ENCODE measurements at regions not wholly inside any gene's neighbourhood (a gene's known extent, or its start where the extent isn't known, plus 50 kb on each side); places are given as distances from the start of the nearest gene placed in this dataset.
"Not testable (repeated sequence)": the region's sequence is repeated elsewhere in the genome, so short reads cannot be mapped to it uniquely, and the experiment has no call there.

GRCh38 chr6:79134699-79135474 lies 56.8 kb upstream of the PHIP start:
- intact Hi-C loops (cut with DNase I; ENCODE audit: low total_unique reads): no loop called here
- Histone ChIP-seq H3K27ac (no peak overlapping the region), H3K27me3 (no peaks in the 10 kb centered on the region), H3K9me3 (peaks cover 4 to 40% (median 23%) of the 10 kb centered on the region in 4 donors), H3K4me1 (no peaks in the 10 kb centered on the region), H3K4me3 (no peak overlapping the region), H3K36me3 (no peaks in the 10 kb centered on the region)
- 78 to 88% (median 79%) methylated on average over 2 of the region's 2 CpGs for WGBS, 5 donors
- DNase-seq: peak in 1 of 2 donors; percentile 3
- TF ChIP-seq CTCF (IDR thresholded peaks at IDR 0.05) (no peak), POLR2AphosphoS5 (IDR thresholded peaks at IDR 0.05) (no peak), EP300 (IDR thresholded peaks at IDR 0.05) (no peak), POLR2A (IDR thresholded peaks at IDR 0.05) (no peak)

- H3K36me3 ChIP-seq: no peaks in the 10 kb centered on the region
- no peaks in the 10 kb centered on the region for H3K4me1 ChIP-seq
- 70 to 86% (median 78%) methylated on average over 3 of the region's 3 CpGs for WGBS, 5 donors
- no peak overlapping the region for H3K4me3 ChIP-seq
- intact Hi-C loops (cut with DNase I; ENCODE audit: low total_unique reads): no loop called here
- H3K9me3 ChIP-seq: peaks cover 4 to 40% (median 23%) of the 10 kb centered on the region in 4 donors
- TF ChIP-seq EP300 (IDR thresholded peaks at IDR 0.05) (no peak), POLR2A (IDR thresholded peaks at IDR 0.05) (no peak), CTCF (IDR thresholded peaks at IDR 0.05) (no peak), POLR2AphosphoS5 (IDR thresholded peaks at IDR 0.05) (no peak)
- no peak for DNase-seq
- no peaks in the 10 kb centered on the region for H3K27me3 ChIP-seq
- H3K27ac ChIP-seq: no peak overlapping the region
Measured at GRCh38 chr6:79133173-79133572, 55.1 kb upstream of the PHIP start.

DNA sequence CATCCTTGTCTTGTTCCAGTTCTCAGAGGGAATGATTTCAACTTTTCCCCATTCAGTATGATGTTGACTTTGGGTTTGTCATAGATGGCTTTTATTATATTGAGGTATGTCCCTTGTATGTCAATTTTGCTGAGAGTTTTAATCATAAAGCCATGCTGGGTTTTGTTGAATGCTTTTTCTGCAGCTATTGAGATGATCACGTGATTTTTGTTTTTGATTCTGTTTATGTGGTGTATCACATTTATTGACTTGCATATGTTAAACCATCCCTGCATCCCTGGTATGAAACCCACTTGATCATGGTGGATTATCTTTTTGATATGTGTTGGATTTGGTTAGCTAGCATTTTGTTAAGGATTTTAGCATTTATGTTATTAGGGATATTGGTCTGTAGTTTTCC lies 53.2 kb upstream of the PHIP start:
- H3K4me3 ChIP-seq; H3K27me3 ChIP-seq; H3K36me3 ChIP-seq; H3K27ac ChIP-seq; H3K4me1 ChIP-seq; DNase-seq; intact Hi-C loops (cut with DNase I; ENCODE audit: low total_unique reads): not testable (repeated sequence)
- peaks cover 4 to 37% (median 20%) of the 10 kb centered on the region in 4 donors for H3K9me3 ChIP-seq
- 79 to 100% (median 93%) methylated on average over 1 of the region's 1 CpG for WGBS, 5 donors
